ENCODE measurements at regions not wholly inside any gene's neighbourhood (a gene's known extent, or its start where the extent isn't known, plus 50 kb on each side); places are given as distances from the start of the nearest gene placed in this dataset.
"Not testable (repeated sequence)": the region's sequence is repeated elsewhere in the genome, so short reads cannot be mapped to it uniquely, and the experiment has no call there.

DNA sequence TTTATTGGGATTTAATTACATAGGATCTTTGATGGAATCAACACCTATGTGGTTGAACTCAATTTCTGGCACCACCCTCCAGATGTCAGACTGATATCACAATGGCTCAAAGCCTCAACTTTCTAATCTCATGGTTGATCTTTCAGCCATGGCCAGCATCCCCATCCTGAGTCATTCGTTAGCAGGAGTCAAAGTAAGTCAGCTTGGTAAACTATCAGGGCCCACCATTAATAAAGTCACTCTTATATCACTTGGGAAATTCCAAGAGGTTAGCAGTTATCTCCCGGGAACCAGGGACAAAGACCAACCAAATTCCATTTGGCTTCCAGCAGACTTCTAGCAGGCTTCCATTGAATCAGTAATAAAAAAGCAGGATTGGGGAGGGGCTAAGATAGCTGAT lies 50.7 kb upstream of the TNFSF4 start:
- Mint-ChIP-seq H3K4me3 (no peak overlapping the region), H3K9me3 (peaks cover 17% of the 10 kb centered on the region), H3K27me3 (no peaks in the 10 kb centered on the region), H3K4me1 (ENCODE audit: unreplicated experiment) (no peaks in the 10 kb centered on the region), H3K27ac (no peak overlapping the region), H3K36me3 (peaks cover 6% of the 10 kb centered on the region)
- TF ChIP-seq, protein P1, sequence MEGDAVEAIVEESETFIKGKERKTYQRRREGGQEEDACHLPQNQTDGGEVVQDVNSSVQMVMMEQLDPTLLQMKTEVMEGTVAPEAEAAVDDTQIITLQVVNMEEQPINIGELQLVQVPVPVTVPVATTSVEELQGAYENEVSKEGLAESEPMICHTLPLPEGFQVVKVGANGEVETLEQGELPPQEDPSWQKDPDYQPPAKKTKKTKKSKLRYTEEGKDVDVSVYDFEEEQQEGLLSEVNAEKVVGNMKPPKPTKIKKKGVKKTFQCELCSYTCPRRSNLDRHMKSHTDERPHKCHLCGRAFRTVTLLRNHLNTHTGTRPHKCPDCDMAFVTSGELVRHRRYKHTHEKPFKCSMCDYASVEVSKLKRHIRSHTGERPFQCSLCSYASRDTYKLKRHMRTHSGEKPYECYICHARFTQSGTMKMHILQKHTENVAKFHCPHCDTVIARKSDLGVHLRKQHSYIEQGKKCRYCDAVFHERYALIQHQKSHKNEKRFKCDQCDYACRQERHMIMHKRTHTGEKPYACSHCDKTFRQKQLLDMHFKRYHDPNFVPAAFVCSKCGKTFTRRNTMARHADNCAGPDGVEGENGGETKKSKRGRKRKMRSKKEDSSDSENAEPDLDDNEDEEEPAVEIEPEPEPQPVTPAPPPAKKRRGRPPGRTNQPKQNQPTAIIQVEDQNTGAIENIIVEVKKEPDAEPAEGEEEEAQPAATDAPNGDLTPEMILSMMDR (conservative IDR thresholded peaks at IDR 0.05), result no peak
- DNase-seq (ENCODE audit: extremely low spot score, unreplicated experiment), result no peak

DNA sequence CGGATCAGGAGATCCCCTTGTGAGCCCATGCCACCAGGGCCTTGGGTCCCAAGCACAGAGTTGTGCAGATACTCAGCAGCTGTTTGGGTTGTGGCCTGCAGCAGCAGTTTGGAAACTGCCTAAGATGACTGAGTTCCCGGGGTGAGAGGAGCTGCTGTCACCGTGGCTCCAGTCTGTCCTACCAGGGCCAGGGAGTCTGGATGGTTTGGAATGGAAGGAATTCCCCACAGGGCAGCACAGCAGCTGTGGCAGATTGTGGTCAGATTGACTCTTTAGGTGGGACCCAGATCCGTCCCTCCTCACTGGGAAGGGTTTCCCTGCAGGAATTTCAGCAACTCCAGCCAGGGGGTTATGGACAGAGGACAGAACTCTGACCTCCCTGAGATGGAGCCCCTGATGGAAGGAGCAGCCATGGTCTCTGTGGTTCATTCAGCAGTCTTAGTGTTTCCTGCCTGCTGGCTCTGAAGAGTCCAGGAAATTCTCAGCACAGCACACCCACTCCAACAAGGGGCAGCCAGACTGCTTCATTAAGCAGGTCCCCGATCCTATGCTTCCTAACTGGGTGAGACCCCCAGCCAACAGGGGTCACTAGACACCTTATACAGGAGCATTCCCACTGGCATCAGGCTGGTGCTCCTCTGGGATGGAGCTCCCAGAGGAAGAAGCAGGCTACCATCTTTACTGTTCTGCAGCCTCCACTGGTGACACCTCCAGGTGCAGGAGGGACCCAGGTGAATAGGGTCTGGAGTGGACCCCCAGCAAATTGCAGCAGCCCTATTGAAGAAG lies 51.5 kb upstream of the TNFSF4 start:
- DNase-seq (ENCODE audit: extremely low spot score, unreplicated experiment), result no peak
- peaks cover 17% of the 10 kb centered on the region for H3K9me3 Mint-ChIP-seq
- peaks cover 6% of the 10 kb centered on the region for H3K36me3 Mint-ChIP-seq
- no peak overlapping the region for H3K4me3 Mint-ChIP-seq
- H3K27ac Mint-ChIP-seq, result no peak overlapping the region
- H3K4me1 Mint-ChIP-seq (ENCODE audit: unreplicated experiment), result no peaks in the 10 kb centered on the region
- H3K27me3 Mint-ChIP-seq, result no peaks in the 10 kb centered on the region
- TF ChIP-seq, protein P1 (conservative IDR thresholded peaks at IDR 0.05), result no peak

DNA sequence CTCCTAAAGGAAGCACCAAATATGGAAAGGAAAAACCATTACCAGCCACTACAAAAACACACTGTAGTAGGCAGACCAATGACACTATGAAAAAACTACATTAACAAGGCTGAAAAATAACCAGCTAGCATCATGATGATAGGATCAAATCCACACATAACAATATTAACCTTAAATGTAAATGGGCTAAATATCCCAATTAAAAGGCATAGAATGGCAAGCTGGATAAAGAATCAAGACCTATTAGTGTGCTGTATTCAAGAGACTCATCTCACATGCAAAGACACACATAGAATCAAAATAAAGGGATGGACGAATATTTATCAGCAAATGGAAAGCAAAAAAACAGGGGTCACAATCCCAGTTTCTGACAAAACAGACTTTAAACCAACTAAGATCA lies 53.2 kb upstream of the TNFSF4 start:
- H3K27me3 Mint-ChIP-seq; H3K4me3 Mint-ChIP-seq; DNase-seq (ENCODE audit: extremely low spot score, unreplicated experiment); H3K36me3 Mint-ChIP-seq; H3K4me1 Mint-ChIP-seq (ENCODE audit: unreplicated experiment); H3K27ac Mint-ChIP-seq: not testable (repeated sequence)
- H3K9me3 Mint-ChIP-seq, result peaks cover 17% of the 10 kb centered on the region

DNA sequence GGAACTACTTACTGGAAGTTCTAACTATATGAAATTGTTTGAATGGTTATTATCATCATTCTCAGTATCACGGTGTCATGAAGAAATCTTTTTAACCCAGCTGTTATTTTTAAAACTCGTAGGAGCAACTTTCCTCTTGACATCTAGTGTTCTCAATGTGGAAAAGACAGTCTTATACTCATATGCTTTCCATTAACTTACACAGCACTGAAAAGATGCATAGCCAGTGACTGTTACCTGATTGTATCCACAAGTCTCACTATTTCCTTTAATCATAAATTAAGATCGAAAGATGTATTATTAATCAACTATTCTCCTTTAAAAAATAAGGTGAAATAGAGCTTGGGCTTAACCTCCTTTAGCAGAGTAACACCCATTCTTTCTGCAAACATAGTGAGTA lies 59.7 kb upstream of the TNFSF4 start:
- TF ChIP-seq, protein P1 (conservative IDR thresholded peaks at IDR 0.05), result no peak
- Mint-ChIP-seq H3K9me3 (no peaks in the 10 kb centered on the region), H3K36me3 (no peaks in the 10 kb centered on the region)

DNA sequence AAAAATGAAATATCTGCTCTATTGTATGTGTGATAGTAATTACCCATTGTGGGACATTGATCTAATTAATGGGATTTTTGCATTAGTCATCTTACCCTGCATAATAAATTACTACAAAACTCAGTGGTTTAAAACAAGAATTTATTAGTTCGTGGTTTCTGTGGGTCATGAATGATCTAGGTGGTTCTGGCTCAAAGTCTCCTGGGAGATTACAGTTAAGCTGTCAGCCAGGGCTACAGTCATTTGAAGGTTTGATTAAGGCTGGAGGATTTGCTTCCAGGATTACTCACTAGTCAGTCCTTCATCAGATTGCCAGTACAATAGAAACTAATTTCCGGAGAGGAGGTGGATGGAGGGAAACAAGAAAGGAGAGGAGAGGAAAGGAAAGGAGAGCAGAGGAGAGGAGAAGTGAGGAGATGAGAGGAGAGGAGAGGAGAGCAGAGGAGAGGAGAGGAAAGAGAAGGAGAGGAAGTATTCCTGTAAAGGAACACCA lies 60.4 kb upstream of the TNFSF4 start:
- no peaks in the 10 kb centered on the region for H3K27me3 Mint-ChIP-seq
- H3K4me3 Mint-ChIP-seq, result no peak overlapping the region
- no peak overlapping the region for H3K27ac Mint-ChIP-seq
- H3K36me3 Mint-ChIP-seq, result no peaks in the 10 kb centered on the region
- TF ChIP-seq, protein P1 (conservative IDR thresholded peaks at IDR 0.05), result no peak
- H3K9me3 Mint-ChIP-seq, result no peaks in the 10 kb centered on the region
- no peak for DNase-seq (ENCODE audit: extremely low spot score, unreplicated experiment)
- peaks cover 7% of the 10 kb centered on the region for H3K4me1 Mint-ChIP-seq (ENCODE audit: unreplicated experiment)

More for the DNA sequence above, 59.7 kb upstream of the TNFSF4 start:
- Mint-ChIP-seq H3K27ac (no peak overlapping the region), H3K4me1 (ENCODE audit: unreplicated experiment) (peaks cover 7% of the 10 kb centered on the region), H3K27me3 (no peaks in the 10 kb centered on the region), H3K4me3 (no peak overlapping the region)
- no peak for DNase-seq (ENCODE audit: extremely low spot score, unreplicated experiment)

DNA sequence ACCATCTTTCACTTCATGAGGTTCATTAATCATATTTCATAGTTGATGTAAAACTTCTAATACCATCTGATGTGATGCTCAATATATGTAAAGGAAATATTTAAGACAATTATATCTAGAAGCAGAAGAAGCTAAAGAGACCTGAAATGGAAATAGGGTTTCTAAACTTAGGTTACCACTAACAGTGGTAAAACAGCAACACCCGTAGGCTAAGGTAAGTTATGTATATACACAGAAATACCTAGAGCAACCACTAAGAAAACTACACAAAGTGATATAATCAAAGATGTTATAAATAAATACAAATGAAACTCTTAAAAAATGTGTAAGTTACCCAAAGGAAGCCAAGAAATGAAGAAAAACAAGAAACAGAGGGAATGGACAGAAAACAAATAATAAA lies 61.1 kb upstream of the TNFSF4 start:
- peaks cover 7% of the 10 kb centered on the region for H3K4me1 Mint-ChIP-seq (ENCODE audit: unreplicated experiment)
- H3K27me3 Mint-ChIP-seq, result no peaks in the 10 kb centered on the region
- DNase-seq (ENCODE audit: extremely low spot score, unreplicated experiment), result no peak
- H3K4me3 Mint-ChIP-seq, result no peak overlapping the region
- TF ChIP-seq, protein P1 (conservative IDR thresholded peaks at IDR 0.05), result no peak
- no peak overlapping the region for H3K27ac Mint-ChIP-seq
- H3K9me3 Mint-ChIP-seq, result no peaks in the 10 kb centered on the region
- no peaks in the 10 kb centered on the region for H3K36me3 Mint-ChIP-seq
